ENCODE measurements at regions not wholly inside any gene's neighbourhood (a gene's known extent, or its start where the extent isn't known, plus 50 kb on each side); places are given as distances from the start of the nearest gene placed in this dataset.

DNA sequence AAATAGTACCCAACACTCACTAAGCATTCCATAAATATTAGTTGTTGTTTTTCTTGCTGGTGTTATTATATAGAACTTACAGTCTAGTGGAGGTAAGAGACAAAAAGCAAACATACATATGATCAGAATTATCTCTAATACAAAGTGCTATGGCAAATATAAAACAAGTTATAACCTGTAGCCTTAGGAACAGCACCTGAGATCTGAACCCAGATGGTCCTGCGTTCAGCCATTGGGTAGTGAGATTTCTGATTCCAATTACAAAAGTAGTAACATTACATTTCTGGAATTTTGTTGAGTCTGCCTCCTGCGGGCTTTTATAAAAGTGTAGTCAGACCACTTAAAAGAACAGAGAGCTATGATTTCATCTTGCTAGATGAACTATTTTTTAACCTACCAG is 242.9 kb upstream of the ZNF462 start:
- intact Hi-C loops (cut with DNase I) = no loop called here
- no peaks in the 10 kb centered on the region for H3K27me3 ChIP-seq
- DNase-seq (no peak), ATAC-seq (no peak), FAIRE-seq (no peak)
- H3K9me3 ChIP-seq = no peaks in the 10 kb centered on the region
- no peak overlapping the region for H3K27ac ChIP-seq
- TF ChIP-seq, protein P1, sequence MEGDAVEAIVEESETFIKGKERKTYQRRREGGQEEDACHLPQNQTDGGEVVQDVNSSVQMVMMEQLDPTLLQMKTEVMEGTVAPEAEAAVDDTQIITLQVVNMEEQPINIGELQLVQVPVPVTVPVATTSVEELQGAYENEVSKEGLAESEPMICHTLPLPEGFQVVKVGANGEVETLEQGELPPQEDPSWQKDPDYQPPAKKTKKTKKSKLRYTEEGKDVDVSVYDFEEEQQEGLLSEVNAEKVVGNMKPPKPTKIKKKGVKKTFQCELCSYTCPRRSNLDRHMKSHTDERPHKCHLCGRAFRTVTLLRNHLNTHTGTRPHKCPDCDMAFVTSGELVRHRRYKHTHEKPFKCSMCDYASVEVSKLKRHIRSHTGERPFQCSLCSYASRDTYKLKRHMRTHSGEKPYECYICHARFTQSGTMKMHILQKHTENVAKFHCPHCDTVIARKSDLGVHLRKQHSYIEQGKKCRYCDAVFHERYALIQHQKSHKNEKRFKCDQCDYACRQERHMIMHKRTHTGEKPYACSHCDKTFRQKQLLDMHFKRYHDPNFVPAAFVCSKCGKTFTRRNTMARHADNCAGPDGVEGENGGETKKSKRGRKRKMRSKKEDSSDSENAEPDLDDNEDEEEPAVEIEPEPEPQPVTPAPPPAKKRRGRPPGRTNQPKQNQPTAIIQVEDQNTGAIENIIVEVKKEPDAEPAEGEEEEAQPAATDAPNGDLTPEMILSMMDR (IDR thresholded peaks at IDR 0.05) = no peak
- H3K36me3 ChIP-seq = no peaks in the 10 kb centered on the region
- no peak overlapping the region for H3K4me3 ChIP-seq
- 77 to 91% methylated on average over 2 of the region's 2 CpGs for WGBS, 2 donors
- H3K4me1 ChIP-seq = no peaks in the 10 kb centered on the region

DNA sequence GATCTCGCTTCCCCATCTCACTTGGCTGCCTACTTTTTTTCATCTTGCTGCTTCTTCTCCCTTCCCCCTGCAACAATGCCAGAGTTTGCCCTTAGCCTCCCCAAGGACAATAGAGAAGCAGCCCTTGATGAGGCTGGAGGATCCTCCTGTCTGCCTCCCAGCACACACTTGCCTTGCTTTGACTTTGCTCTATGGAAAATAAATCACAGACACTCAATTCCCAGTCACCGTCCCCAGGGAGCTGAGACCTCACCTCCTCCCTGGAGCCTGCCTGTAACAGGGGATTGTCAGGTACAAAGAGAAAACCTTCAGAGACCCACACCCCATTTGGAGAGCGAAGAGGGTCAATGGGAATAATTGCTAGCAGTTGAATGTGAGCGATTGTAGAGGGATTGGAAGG is 242.1 kb upstream of the ZNF462 start:
- TF ChIP-seq, protein P1 (IDR thresholded peaks at IDR 0.05) = no peak
- DNase-seq (no peak), ATAC-seq (no peak), FAIRE-seq (no peak)
- Histone ChIP-seq H3K4me1 (no peaks in the 10 kb centered on the region), H3K27me3 (no peaks in the 10 kb centered on the region), H3K36me3 (no peaks in the 10 kb centered on the region), H3K4me3 (no peak overlapping the region), H3K9me3 (no peaks in the 10 kb centered on the region), H3K27ac (no peak overlapping the region)
- WGBS, 2 donors = 74 to 81% methylated on average over 4 of the region's 4 CpGs
- intact Hi-C loops (cut with DNase I) = no loop called here

DNA sequence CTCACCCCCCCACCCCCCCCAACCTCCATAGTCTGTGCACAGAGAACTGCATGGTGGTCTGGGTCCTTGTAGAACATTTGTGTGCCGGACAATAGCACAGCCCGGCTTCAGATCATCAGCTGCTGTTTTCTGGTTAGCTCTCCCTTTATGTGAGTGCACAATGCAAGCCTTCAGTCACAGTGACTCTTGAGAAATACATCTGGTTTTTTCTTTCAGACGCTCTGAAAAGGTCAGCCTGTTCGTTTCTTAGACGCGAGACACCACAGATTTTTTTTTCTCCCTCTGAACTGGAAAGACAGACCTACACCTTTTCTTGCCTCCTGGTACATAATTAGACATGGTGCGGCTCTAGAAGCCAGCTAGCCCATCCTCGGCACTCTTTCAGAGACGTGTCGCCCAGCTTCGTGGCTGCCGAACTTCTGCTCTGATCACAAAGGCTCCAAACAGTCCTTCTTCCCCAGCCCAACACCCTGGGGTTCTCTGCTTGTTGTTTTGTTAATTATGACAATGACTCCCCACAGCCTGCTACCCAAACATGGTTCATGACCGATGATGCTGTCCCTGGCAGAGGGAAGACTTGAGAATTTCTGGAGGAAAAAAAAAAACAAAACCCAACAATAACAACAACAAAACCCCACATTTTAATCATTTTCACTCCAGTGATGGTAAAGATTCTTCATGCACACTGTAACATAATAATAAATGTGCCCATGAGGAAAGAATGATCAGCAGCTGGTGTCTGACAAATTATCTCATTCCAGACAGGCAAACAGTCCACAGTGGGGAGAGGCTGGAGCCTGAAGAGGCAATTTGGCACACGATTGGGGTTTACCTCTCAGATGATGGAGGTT is 241.4 kb upstream of the ZNF462 start:
- no peak overlapping the region for H3K4me3 ChIP-seq
- no peaks in the 10 kb centered on the region for H3K27me3 ChIP-seq
- 47 to 52% methylated on average over 14 of the region's 14 CpGs for WGBS, 2 donors
- FAIRE-seq (no peak), DNase-seq (no peak), ATAC-seq (no peak)
- intact Hi-C loops (cut with DNase I) = no loop called here
- H3K4me1 ChIP-seq = no peaks in the 10 kb centered on the region
- no peaks in the 10 kb centered on the region for H3K36me3 ChIP-seq
- H3K9me3 ChIP-seq = no peaks in the 10 kb centered on the region
- H3K27ac ChIP-seq = no peak overlapping the region
- TF ChIP-seq, protein P1 (IDR thresholded peaks at IDR 0.05) = no peak

DNA sequence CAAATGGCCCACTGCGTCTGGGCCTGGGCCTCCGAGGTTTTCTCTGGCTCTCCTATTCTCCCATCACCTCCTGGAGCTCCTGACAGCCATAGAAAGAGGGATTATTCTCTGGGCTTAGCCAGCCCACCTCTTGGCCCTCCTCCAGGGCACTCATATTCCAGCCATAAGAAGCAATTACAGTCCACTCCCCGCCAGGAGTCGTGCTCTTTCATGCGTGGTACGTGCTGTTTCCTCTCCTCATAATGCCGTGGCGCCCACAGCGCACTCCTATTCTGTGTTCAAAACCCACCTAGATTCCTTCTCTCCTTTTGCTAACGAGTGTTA is 240.8 kb upstream of the ZNF462 start:
- Histone ChIP-seq H3K9me3 (no peaks in the 10 kb centered on the region), H3K27me3 (no peaks in the 10 kb centered on the region), H3K4me1 (no peaks in the 10 kb centered on the region), H3K4me3 (no peak overlapping the region), H3K36me3 (no peaks in the 10 kb centered on the region), H3K27ac (no peak overlapping the region)
- intact Hi-C loops (cut with DNase I) = no loop called here
- ATAC-seq (no peak), DNase-seq (no peak), FAIRE-seq (no peak)
- 73 to 74% methylated on average over 10 of the region's 10 CpGs for whole genome bisulfite sequencing, 2 donors
- TF ChIP-seq, protein P1 (IDR thresholded peaks at IDR 0.05) = no peak

DNA sequence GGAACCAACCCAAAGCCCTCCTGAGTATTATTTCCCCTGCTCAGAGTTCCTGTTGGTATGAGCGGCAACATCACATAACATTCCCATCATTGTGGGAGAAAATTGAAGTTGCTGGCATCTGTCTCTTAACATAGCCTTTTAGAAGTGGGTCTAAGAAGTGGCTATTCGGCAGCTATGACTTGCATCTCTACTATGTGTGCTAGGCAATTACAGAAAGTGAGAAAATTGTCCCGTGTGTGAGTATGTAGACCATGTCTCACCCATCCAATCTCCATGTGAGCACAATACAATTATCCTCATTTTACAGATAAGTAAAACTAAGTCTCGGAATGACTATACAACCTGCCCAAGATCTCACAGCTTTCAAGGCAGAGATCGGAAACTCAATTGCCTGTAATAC is 239.4 kb upstream of the ZNF462 start:
- WGBS, 2 donors = 85 to 92% methylated on average over 5 of the region's 5 CpGs

More for the DNA sequence above, 239.4 kb upstream of the ZNF462 start:
- no peak overlapping the region for H3K27ac ChIP-seq
- H3K4me3 ChIP-seq = no peak overlapping the region
- ATAC-seq (no peak), FAIRE-seq (no peak), DNase-seq (no peak)
- H3K9me3 ChIP-seq = no peaks in the 10 kb centered on the region
- intact Hi-C loops (cut with DNase I) = no loop called here
- TF ChIP-seq, protein P1 (IDR thresholded peaks at IDR 0.05) = no peak
- no peaks in the 10 kb centered on the region for H3K4me1 ChIP-seq
- H3K36me3 ChIP-seq = no peaks in the 10 kb centered on the region
- H3K27me3 ChIP-seq = no peaks in the 10 kb centered on the region
